Fibroblast of the conjunctiva (primary cell): ENCODE measurements at regions not wholly inside any gene's neighbourhood (a gene's known extent, or its start where the extent isn't known, plus 50 kb on each side); places are given as distances from the start of the nearest gene placed in this dataset.

Experiments
- DNase-seq: peaks from one replicate; pipeline ENCODE4 v3.0.0-alpha.2; 2010; ENCODE audit warnings: low read depth

GRCh38 chr3:14590569-14590968 lies 50.4 kb upstream of the GRIP2 start:
- DNase-seq = no peak

DNA sequence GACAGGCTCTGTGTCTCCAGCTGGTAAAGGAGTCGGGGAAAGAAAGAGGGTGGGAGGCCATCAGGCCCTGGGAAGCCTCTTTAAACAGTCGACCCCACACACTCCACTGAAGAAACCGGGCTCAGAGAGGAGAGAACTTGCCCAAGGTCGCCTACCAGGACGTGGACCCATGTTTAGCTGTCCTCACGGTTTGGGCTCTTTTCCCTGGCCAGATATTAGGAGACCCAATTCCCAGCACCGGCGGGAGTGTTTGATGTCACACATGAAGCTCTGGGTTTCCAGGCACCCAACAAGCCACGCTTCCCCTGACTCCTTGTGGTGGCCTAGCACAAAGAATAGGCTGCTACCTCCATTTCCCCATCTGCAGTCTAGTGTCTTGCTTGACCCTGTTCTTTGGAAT lies 52.2 kb upstream of the GRIP2 start:
- no peak for DNase-seq

DNA sequence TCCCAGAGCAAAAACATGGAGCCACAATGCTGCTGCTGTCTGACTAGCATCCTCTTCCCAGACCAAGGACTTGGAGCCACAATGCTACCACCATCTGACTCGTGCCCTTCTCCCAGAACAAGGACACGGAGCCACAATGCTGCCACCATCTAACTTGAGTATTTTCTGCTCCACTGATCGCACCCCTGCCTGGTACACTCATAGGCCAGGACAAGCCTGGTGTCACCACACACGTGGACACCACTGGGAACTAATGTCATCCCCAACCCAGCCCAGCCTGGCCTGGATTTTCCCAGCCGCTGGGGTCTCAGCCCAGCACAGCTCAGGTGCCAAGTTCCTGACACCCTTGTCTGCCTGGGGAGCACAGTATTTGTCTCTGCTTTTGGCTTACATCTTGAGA lies 52.7 kb upstream of the GRIP2 start:
- DNase-seq = no peak

DNA sequence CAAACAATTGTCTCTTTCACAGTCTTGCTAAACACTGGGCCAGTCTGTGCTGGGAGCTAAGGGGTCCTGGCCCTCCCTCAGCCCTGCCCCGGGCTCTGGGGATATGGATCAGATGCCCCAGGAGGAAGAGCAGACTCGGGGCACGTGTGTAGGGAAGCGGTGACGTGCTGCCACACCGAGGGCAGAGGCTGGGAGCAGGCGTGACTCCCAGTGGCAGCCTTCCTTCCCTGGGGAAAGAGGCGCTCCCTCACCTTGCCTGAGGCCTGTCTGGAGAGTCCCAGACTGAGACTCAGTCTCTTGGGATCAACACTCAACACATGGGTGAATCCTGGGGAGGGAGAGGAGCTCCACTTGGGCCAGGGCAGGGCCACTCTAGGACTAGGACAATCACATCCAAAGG lies 54.1 kb upstream of the GRIP2 start:
- DNase-seq = no peak

GRCh38 chr3:14595561-14595960 lies 55.4 kb upstream of the GRIP2 start:
- no peak for DNase-seq

- DNase-seq = no peak
Measured at GRCh38 chr3:14597266-14597665, 54.3 kb upstream of the CCDC174 start.

GRCh38 chr3:14598143-14598569 lies 53.4 kb upstream of the CCDC174 start:
- DNase-seq = peak; percentile 6

DNA sequence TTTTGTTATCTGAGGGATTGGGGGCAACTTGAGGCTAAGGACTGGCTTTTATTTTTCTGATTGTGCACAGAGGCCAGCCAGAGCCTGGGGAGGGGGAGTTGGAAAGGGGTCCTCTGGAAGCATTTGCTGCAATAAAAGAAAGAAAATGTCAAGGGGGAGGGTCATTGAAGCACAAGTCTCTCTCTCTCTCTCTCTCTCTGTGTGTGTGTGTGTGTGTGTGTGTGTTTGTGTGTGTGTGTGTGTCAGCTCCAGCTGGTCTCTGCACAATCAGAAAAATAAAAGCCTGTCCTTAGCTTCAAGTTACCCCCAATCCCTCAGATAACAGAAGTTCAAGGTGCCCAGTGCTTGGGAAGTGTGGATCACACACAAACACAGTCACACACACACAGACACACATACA lies 52.1 kb upstream of the CCDC174 start:
- no peak for DNase-seq

DNA sequence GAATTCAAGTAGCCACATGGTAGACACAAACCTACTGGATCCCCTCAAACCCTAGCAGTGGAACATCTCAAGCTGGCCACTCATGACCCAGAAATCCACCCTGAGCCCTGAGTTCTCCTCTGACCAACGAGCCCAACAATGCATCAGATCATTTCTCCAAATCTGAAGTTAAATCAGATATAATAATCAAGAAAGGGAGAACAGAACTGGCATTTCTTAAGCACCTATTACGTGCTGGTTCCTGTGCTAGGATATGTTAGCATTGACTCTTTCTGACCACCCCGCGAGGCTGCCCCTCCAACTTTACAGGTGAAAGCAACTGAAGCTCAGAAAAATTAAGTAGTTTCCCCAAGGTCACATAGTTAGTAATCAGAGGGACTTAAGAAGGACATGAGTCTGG lies 51.5 kb upstream of the CCDC174 start:
- DNase-seq = no peak

- no peak for DNase-seq
Measured at GRCh38 chr3:14600856-14601610, 50.5 kb upstream of the CCDC174 start.

DNA sequence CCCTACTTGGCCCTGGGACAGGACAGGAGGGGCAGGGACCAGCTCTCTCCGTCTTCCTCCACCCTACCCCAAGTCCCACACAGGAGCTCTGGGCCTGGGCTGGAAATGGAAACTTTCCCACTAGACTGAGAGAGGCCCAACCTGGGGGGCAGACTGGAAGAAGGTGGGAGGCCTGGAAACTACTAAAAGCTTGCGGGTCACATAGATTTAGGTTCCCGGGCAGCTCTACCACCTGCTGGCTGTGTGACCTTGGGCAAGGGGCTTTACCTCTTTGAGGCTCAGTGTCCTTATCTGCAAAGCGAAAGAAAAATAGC lies 49.9 kb upstream of the CCDC174 start:
- no peak for DNase-seq
